ENCODE measurements at regions not wholly inside any gene's neighbourhood (a gene's known extent, or its start where the extent isn't known, plus 50 kb on each side); places are given as distances from the start of the nearest gene placed in this dataset.

DNA sequence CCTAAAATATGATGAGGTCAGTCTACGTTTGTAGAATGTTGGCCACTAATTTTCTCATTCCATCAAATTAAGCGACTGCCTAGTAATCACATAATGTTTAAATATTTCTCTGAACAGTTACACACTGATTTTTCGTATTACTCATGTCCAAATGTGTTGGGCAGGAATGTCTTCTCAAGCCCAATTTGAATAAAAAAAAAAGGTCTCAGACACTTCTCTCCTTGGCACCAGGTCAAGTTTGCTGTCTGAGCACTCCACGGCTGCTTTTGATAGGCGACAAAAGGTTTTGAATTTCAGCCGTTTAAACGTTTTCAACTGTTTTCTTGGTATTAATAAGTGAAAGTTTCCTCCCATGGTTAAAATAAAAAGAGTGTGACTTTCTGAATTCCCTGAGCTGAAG is 542.1 kb downstream of the IRX1 start:
- no peak for DNase-seq

DNA sequence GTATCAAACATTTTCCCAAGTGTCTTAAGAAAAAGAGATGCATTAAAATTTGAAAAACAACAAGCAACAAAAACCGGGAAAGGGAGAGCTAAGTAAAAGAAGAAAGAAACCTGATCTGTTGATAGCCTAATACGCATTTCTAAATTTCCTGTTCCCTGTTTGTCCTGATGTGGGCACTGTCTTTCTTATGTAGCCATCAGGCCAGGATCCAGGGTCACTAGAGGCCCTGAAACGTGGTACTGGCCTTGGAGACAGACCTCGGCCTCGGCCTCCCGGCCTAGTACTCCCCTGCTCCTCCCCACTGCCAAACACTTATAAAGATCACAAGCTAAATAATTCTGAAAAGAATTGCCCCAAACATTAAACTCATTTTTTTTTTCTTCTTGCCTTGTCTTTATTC is 547.2 kb downstream of the IRX1 start:
- DNase-seq, result no peak

DNA sequence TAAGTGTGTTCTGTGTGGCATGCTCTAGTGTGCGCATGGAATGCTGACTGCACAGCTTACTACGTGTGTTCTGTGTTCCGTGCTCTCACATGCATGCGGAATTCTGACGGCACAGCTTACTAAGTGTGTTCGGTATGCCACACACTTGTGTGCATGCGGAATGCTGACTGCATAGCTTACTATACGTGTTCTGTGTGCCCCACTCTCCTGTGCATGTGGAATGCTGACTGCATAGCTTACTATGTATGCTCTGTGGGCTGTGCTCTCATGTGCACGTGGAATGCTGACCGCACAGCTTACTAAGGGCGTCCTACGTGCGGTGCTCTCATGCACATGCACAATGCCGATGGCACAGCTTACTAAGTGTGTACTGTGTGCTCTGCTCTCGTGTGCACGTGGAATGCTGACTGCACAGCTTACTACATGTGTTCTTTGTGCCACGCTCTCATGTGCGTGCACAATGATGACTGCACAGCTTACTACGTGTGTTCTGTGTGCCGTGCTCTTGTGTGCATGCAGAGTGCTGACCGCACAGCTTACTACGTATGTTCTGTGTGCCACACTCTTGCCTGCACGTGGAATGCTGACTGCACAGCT is 548.9 kb downstream of the IRX1 start:
- DNase-seq, result no peak

DNA sequence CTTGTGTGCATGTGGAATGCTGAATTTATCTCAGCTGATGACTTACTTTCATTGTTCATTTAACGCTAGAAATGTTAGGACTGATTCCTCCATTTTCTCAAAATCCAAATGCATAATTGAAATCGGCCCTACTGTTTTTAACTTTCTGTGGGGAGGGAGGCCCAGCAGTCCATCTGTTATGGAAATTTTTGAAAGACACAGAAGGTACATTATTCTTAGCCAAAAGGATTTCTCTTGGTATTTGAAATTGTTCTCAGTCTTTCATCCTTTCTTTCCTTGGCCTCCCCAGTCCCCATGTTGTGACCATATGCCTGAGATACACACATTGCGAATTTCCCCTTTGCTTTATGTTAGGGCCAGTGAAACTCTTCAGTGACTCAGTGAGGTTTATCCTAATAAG is 549.9 kb downstream of the IRX1 start:
- DNase-seq, result no peak

- no peak for DNase-seq
These were observed 552.4 kb downstream of the IRX1 start for GRCh38 chr5:4148009-4148408.

GRCh38 chr5:4150067-4150466 is 554.4 kb downstream of the IRX1 start:
- DNase-seq, result no peak

- no peak for DNase-seq
These were observed 560.5 kb downstream of the IRX1 start for GRCh38 chr5:4156153-4156552.

- no peak for DNase-seq
These were observed 561.3 kb downstream of the IRX1 start for GRCh38 chr5:4156889-4157288.

DNA sequence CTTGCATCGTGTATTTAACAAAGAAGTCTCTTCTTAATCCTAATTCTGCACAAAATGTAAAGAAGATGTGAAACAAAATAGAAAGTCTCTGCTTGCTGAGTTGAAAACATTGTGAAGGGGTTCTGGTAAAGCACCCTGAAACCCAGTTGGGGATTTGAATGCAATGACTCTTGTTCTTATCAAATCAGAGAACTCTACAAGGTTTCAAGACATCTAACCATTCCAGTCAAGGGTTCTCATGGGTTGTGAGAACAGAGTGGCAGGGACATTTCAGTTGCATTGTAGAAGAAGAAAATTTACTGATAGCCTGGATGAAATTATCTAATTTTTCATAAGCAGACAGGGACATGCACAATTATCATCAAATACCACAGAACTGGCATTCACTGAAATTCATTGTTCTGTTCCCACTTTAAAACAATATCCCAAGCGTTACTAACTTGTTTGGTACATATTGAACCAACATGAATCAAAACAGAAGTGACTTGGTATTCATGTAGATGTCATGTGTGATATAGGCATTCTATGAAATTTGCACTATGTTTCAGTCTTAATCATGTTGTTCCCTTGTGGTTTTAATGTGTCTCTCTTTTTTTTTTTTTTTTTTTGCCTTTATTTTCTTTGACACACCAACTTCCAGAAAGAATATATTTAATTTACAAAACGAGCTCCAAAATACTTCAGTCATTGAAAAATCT is 563.3 kb downstream of the IRX1 start:
- no peak for DNase-seq

DNA sequence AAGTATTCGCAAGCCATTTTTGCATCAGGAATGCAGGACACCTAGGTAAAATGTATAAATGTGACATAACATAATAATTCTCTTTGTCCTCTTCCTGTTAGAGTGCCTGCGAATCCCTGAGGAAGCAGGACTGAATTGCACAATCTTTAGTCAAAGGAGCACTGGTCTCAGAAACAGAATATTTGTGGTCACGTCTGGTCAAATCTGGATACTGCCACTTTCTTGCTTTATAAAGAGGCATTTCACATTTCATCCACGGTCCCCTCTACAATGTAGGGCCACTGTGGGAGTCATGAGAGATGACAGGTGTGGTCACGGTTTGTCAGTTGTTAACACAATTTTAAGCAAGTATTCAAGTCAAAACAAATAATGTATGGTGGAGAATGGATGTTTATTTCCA is 564.0 kb downstream of the IRX1 start:
- DNase-seq, result no peak

- DNase-seq, result no peak
These were observed 568.5 kb downstream of the IRX1 start for GRCh38 chr5:4164167-4164566.

- no peak for DNase-seq
These were observed 585.1 kb downstream of the IRX1 start for GRCh38 chr5:4180703-4181102.

- no peak for DNase-seq
These were observed 586.5 kb downstream of the IRX1 start for GRCh38 chr5:4182144-4182543.

- no peak for DNase-seq
These were observed 589.5 kb downstream of the IRX1 start for GRCh38 chr5:4185127-4185526.

DNA sequence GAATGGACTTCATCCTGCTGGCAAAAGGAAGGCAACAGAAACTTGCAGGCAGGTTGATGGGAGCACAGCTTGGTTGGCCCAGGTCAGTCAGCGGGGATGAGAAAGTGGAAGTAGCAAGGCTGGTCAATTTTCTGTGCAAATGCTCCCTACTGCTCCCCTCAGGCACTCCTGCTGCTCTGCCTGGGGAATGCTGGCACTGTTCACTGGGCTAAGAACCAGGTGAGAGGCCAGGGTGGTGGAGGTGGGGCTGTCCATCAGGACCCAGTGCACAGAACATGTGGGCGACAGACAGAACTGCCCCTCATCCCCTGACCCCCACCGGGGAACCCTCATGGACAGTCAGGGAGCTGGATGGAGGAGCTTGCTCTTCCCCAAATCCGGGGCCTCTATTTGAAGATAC is 593.1 kb downstream of the IRX1 start:
- no peak for DNase-seq

DNA sequence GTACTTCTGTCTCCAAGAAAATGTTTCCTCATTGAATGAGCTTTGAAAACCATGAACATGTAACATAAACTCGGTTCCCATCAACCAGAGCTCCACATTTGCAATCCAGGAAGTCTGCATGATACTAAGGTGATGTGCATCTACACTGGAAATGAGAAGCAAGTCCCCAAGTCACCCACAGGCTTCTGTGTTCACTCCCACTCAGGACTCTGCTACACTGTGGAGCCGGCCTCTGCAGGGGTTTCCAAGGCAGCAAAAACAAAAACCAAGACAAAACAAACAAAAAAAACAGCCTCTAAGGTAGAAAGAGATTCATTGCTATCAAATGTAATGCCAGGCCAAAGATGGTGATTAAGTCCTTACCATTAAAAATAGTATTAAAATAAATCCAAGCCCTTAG is 593.7 kb downstream of the IRX1 start:
- DNase-seq, result no peak

- DNase-seq, result no peak
These were observed 595.4 kb downstream of the IRX1 start for GRCh38 chr5:4191041-4191440.

- DNase-seq, result no peak
These were observed 596.1 kb downstream of the IRX1 start for GRCh38 chr5:4191703-4192102.

DNA sequence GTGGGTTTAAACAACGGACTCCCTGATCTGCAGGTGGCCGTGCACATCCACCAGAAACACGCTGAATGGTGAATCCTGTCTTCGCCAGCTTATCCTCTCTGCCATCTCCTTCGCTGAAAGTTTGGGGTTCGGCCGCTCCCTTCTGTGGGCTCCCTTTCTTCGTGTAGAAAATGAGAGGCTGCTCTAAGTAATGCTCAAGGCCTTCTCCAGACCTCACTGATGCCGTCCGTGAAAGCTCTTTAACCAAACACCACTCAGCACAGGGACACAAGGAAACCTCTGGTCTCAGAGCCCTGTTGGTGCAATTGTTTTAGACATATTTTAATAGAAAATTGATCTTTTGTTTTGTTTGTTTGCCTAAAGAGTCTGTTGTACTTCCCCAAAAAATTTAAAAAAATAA is 596.5 kb downstream of the IRX1 start:
- DNase-seq, result no peak

DNA sequence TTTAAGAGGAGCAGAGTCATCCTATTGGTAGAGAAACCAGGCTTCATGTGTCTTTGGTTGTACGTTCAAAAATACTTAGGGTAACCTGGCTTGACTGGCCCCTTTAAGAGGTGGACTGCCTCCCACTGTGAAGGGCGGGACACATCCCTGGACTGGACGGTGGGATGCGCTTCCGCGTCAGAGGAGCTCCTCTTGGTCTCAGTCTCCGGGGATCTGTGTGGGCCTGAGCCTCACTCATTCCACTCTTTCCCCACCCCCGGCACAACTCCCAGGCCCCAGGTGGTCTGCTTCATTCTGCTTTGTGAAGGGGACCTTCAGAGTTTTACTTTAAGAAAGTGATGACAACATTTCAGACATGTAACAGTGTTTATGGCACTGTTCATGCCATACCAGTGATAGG is 601.1 kb downstream of the IRX1 start:
- DNase-seq, result no peak

DNA sequence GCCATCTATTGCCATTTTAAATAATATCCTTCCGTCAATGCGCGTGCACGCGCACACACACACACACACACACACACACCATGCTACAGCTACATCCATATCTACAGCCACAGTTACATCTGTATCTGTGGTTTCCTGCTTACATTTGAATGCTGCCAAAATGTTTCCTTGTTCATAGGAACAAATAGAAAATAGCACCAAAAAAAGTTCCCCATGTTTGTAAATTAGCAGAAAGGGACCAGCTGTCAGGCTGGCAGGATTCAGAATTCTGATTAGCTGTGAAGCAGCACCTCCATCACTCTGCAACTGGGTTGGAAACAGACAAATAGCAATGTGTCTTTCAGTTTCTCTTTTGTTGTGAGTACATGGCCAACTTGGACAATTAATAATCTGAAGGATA is 601.5 kb downstream of the IRX1 start:
- DNase-seq, result no peak

- DNase-seq, result no peak
These were observed 602.8 kb downstream of the IRX1 start for GRCh38 chr5:4198461-4198860.

DNA sequence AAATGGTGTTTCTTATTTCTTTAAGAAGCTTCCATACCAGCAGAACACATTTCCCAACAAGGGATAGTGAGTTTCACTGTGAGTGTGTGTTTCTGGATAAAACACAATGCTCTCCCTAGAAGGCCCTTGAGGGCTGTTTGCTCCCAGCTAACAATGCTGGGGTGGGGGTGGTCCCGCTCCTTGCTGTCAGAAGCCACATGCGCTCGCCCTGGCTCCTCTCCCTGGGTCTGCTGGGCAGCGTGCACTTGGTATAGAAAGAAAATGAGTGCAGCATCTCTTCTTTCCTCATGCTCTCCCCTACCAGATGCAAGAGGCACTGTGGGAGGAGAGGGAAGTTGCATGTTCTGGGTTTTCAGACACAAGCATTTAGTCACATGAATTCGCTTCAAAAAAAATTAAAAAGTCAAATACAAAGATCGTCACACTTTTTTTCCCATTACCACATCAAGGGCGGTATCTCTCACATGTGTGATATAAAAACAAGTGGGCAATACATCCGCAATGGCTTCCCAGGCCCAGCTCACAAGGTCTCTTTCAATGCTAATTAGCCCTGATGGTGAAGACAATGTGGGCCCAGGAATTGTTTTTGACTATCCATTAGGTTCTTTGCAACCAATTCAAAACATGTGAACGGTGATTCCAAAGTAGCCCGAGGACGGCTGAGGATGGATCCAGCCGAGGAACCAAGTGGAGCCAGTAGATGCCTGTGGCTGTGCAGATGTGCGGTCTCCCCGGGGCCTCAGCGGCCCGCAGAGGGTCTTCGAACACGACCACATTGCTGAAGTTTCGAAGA is 603.6 kb downstream of the IRX1 start:
- no peak for DNase-seq

DNA sequence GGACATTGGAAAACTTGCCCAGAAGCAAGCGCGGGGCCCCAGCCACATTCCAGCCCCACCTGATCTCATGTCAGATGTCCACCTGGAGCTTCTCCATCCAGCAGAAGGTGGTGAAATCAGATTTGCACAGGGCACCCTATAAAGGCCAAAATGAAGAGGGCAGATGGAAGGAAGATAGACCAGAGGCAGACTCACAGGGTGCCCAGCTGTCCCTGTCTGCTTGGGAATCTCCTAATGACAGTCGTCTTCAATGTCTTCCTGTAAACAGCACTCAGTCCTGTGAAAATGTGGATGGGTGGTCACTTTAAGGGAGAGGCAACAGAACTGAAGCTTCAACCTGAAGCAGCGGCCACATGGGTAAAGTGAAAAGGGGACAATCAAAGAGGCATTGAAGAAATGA is 607.5 kb downstream of the IRX1 start:
- DNase-seq, result no peak
